Trophoblast cell (in vitro differentiated cells and primary cell): ENCODE measurements at regions not wholly inside any gene's neighbourhood (a gene's known extent, or its start where the extent isn't known, plus 50 kb on each side); places are given as distances from the start of the nearest gene placed in this dataset.
"Not testable (repeated sequence)": the region's sequence is repeated elsewhere in the genome, so short reads cannot be mapped to it uniquely, and the experiment has no call there.

Source experiments
- DNase-seq, 2 donors: peaks; one replicate each; pipeline ENCODE4 v3.0.0-alpha.2; 2016
- H2AFZ ChIP-seq: 2 replicates; pipeline ENCODE4 v1.6.1; 2013; ENCODE audit warnings: low read length, moderate library complexity, mild to moderate bottlenecking; ENCODE audit not compliant: insufficient read depth, poor library complexity
- H2AK5ac ChIP-seq: 2 replicates; pipeline ENCODE4 v1.6.1; 2013; ENCODE audit warnings: mild to moderate bottlenecking, low read length
- H2BK120ac ChIP-seq: 2 replicates; pipeline ENCODE4 v1.6.1; 2013; ENCODE audit warnings: low read length, mild to moderate bottlenecking, moderate library complexity; ENCODE audit not compliant: insufficient read depth, poor library complexity
- H2BK12ac ChIP-seq: 2 replicates; pipeline ENCODE4 v1.6.1; 2013; ENCODE audit warnings: mild to moderate bottlenecking, low read length, moderate library complexity
- H2BK5ac ChIP-seq: 2 replicates; pipeline ENCODE4 v1.6.1; 2013; ENCODE audit warnings: low read length, low read depth, moderate library complexity, mild to moderate bottlenecking; ENCODE audit not compliant: poor library complexity
- H3K14ac ChIP-seq: 2 replicates; pipeline ENCODE4 v1.6.1; 2013; ENCODE audit warnings: mild to moderate bottlenecking, low read length
- H3K18ac ChIP-seq: 2 replicates; pipeline ENCODE4 v1.6.1; 2013; ENCODE audit warnings: mild to moderate bottlenecking, low read length
- H3K23ac ChIP-seq: 2 replicates; pipeline ENCODE4 v1.6.1; 2013; ENCODE audit warnings: low read length
- H3K27ac ChIP-seq: 2 replicates; pipeline ENCODE4 v1.5.1; 2013; ENCODE audit warnings: low read depth, mild to moderate bottlenecking, inconsistent platforms, low read length, moderate library complexity
- H3K27me3 ChIP-seq: 2 replicates; pipeline ENCODE4 v1.6.1; 2013; ENCODE audit warnings: inconsistent platforms, mild to moderate bottlenecking, low read length, moderate library complexity; ENCODE audit not compliant: insufficient read depth
- H3K36me3 ChIP-seq, 2 experiments: 1 replicate in 1 of 2; 2 replicates in 1 of 2; pipeline ENCODE4 v1.6.1; 2013; ENCODE audit warnings: low read length in 2 of 2, mild to moderate bottlenecking in 2 of 2, moderate library complexity in 1 of 2; ENCODE audit not compliant: insufficient read depth in 2 of 2, control insufficient read depth in 1 of 2
- H3K4ac ChIP-seq: 2 replicates; pipeline ENCODE4 v1.6.1; 2013; ENCODE audit warnings: low read depth, mild to moderate bottlenecking, low read length, moderate library complexity
- H3K4me1 ChIP-seq, 2 experiments: 1 replicate in 1 of 2; 2 replicates in 1 of 2; pipeline ENCODE4 v1.6.1; 2013; ENCODE audit warnings: low read length in 2 of 2, mild to moderate bottlenecking in 2 of 2, moderate library complexity in 1 of 2; ENCODE audit not compliant: insufficient read depth in 2 of 2, control insufficient read depth in 1 of 2
- H3K4me2 ChIP-seq: 2 replicates; pipeline ENCODE4 v1.6.1; 2013; ENCODE audit warnings: inconsistent platforms, mild to moderate bottlenecking, low read length, moderate library complexity
- H3K4me3 ChIP-seq: 2 replicates; pipeline ENCODE4 v1.5.1; 2013; ENCODE audit warnings: mild to moderate bottlenecking, low read depth, low read length, inconsistent platforms
- H3K79me1 ChIP-seq: one replicate; pipeline ENCODE4 v1.6.1; 2013; ENCODE audit warnings: low read length
- H3K79me2 ChIP-seq: 2 replicates; pipeline ENCODE4 v1.6.1; 2013; ENCODE audit warnings: low read length, mild to moderate bottlenecking; ENCODE audit not compliant: control insufficient read depth, insufficient read depth, poor library complexity
- H3K9ac ChIP-seq: 2 replicates; pipeline ENCODE4 v1.6.1; 2013; ENCODE audit warnings: mild to moderate bottlenecking, low read length
- H3K9me3 ChIP-seq: 2 replicates; pipeline ENCODE4 v1.6.1; 2013; ENCODE audit warnings: low read depth, mild to moderate bottlenecking, control low read depth, inconsistent platforms, low read length; ENCODE audit not compliant: insufficient read depth
- H4K12ac ChIP-seq: 2 replicates; pipeline ENCODE4 v1.6.1; 2013; ENCODE audit warnings: low read depth, mild to moderate bottlenecking, low read length, moderate library complexity
- H4K8ac ChIP-seq: 2 replicates; pipeline ENCODE4 v1.6.1; 2013; ENCODE audit warnings: low read depth, mild to moderate bottlenecking, low read length, moderate library complexity
- H4K91ac ChIP-seq: one replicate; pipeline ENCODE4 v1.6.1; 2013; ENCODE audit warnings: low read depth, mild to moderate bottlenecking, low read length, moderate library complexity
- WGBS: extraction: QIAGEN DNeasy Blood & Tissue Kit; methylation state at CpG from one replicate; pipeline ENCODE4 v1.1.7; 2013; ENCODE audit warnings: missing lambda C conversion rate; ENCODE audit not compliant: insufficient read length, insufficient coverage; ENCODE audit errors: extremely low coverage; 5-methylcytosine and 5-hydroxymethylcytosine counted together

DNA sequence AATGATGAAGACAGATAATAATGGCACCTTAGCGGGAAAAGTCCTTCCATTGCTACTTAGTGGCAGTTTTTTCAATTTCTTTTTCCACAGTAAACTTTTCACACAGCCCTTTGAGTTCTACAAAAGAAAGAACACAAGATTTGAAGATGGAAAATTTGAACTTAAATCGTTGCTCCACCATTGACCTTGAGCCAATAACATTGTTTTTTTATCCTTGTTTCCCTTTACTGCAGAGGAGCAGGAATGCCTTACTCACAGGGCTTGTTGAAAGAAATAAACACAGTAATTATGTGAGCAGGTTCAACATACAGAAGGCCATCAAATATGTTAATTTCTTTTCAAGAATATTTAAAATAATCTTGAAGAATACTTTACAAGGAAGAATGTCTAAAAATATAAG, 181.5 kb upstream of the KRR1 start:
- Histone ChIP-seq H3K4ac (no peak overlapping the region), H3K79me2 (no peaks in the 10 kb centered on the region), H4K91ac (no peak overlapping the region), H2AK5ac (no peak overlapping the region), H3K4me2 (no peak overlapping the region), H3K14ac (no peak overlapping the region), H3K18ac (no peak overlapping the region), H4K8ac (no peak overlapping the region), H2BK120ac (no peak overlapping the region), H3K9me3 (no peaks in the 10 kb centered on the region), H3K4me3 (no peak overlapping the region), H3K4me1 (no peaks in the 10 kb centered on the region), H3K23ac (no peak overlapping the region), H2BK5ac (no peak overlapping the region), H3K79me1 (no peaks in the 10 kb centered on the region), H2BK12ac (no peak overlapping the region), H3K9ac (no peak overlapping the region), H3K36me3 (no peaks in the 10 kb centered on the region), H3K27ac (no peak overlapping the region), H2AFZ (no peak overlapping the region), H3K27me3 (no peaks in the 10 kb centered on the region), H4K12ac (no peak overlapping the region)
- no peak for DNase-seq
- no CpG with 5 or more reads among the region's 2 CpGs for WGBS

- Histone ChIP-seq H3K27ac (no peak overlapping the region), H3K4me3 (no peak overlapping the region), H4K12ac (no peak overlapping the region), H3K4me2 (no peak overlapping the region), H3K18ac (no peak overlapping the region), H2BK12ac (no peak overlapping the region), H3K14ac (no peak overlapping the region), H3K9ac (no peak overlapping the region), H3K4ac (no peak overlapping the region), H3K4me1 (no peaks in the 10 kb centered on the region), H2BK5ac (no peak overlapping the region), H2AFZ (no peak overlapping the region), H3K36me3 (no peaks in the 10 kb centered on the region), H3K79me1 (no peaks in the 10 kb centered on the region), H3K27me3 (no peaks in the 10 kb centered on the region), H3K79me2 (no peaks in the 10 kb centered on the region), H4K8ac (no peak overlapping the region), H2AK5ac (no peak overlapping the region), H4K91ac (no peak overlapping the region), H2BK120ac (no peak overlapping the region), H3K9me3 (no peaks in the 10 kb centered on the region), H3K23ac (no peak overlapping the region)
- DNase-seq: no peak
- WGBS: no CpG with 5 or more reads among the region's 11 CpGs
Observed at GRCh38 chr12:75690296-75690955, 179.0 kb upstream of the KRR1 start.

DNA sequence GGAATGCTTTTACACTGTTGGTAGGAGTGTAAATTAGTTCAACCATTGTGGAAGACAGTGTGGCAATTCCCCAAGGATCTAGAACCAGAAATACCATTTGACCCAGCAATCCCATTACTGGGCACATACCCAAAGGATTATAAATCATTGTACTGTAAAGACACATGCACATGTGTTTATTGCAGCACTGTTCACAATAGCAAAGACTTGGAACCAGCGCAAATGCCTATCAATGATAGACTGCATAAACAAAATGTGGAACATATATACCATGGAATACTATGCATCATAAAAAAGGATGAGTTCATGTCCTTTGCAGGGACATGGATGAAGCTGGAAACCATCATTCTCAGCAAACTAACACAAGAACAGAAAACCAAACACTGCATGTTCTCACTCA, 174.8 kb upstream of the KRR1 start:
- not testable (repeated sequence) for H4K91ac ChIP-seq, H2BK12ac ChIP-seq, H4K8ac ChIP-seq, H3K36me3 ChIP-seq, H3K4me3 ChIP-seq, H2BK120ac ChIP-seq, H3K23ac ChIP-seq, H2AK5ac ChIP-seq, H2AFZ ChIP-seq, H2BK5ac ChIP-seq, H3K9me3 ChIP-seq, H3K4me1 ChIP-seq, H3K4ac ChIP-seq, H3K27ac ChIP-seq, H3K9ac ChIP-seq, H3K79me1 ChIP-seq, H3K27me3 ChIP-seq, H3K18ac ChIP-seq, DNase-seq, H4K12ac ChIP-seq, H3K79me2 ChIP-seq, H3K14ac ChIP-seq, H3K4me2 ChIP-seq
- WGBS: no CpG with 5 or more reads among the region's 1 CpG

DNA sequence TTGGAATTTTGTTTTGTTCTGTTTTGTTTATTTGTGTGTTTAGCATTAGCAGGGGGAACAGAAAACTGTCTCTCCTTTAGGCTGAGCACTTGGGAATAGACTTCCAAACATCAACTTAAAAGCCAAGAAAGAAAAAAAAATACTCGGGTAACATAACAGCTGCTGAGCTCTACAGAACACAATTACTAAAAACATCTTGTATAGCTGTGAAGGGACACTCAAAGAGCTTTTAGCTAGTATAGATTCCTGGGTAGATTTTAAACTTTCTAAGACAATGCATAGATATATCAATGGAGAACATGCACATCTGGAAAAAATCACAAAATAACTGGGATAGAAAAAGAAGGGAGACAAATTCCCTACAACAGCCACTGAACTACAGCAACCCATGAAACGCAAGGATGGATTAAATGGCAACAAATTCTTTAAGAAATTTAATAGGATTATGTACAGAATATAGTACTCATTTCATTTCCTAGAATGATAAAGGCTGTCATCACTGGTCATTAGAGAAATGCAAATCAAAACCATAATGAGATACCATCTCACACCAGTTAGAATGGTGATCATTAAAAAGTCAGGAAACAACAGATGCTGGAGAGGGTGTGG, 174.3 kb upstream of the KRR1 start:
- Histone ChIP-seq H3K4me3 (no peak overlapping the region), H3K14ac (no peak overlapping the region), H3K79me1 (no peaks in the 10 kb centered on the region), H4K8ac (no peak overlapping the region), H3K4me2 (no peak overlapping the region), H3K23ac (no peak overlapping the region), H3K36me3 (no peaks in the 10 kb centered on the region), H3K18ac (no peak overlapping the region), H3K9ac (no peak overlapping the region), H3K4me1 (no peaks in the 10 kb centered on the region), H3K4ac (no peak overlapping the region), H2BK12ac (no peak overlapping the region), H3K79me2 (no peaks in the 10 kb centered on the region), H2AFZ (no peak overlapping the region), H4K12ac (no peak overlapping the region), H2BK5ac (no peak overlapping the region), H4K91ac (no peak overlapping the region), H2BK120ac (no peak overlapping the region), H3K27me3 (no peaks in the 10 kb centered on the region), H3K27ac (no peak overlapping the region), H3K9me3 (no peaks in the 10 kb centered on the region), H2AK5ac (no peak overlapping the region)
- DNase-seq: no peak
- WGBS: no CpG with 5 or more reads among the region's 2 CpGs
